AG09309 (cell line): ENCODE measurements at regions not wholly inside any gene's neighbourhood (a gene's known extent, or its start where the extent isn't known, plus 50 kb on each side); places are given as distances from the start of the nearest gene placed in this dataset.

ENCODE experiments used
- DNase-seq: peaks from one replicate; pipeline ENCODE4 v3.0.0-alpha.2; 2010; ENCODE audit warnings: low read depth
- H3K4me3 ChIP-seq: 2 replicates; pipeline ENCODE4 v1.5.1; 2011; ENCODE audit warnings: mild to moderate bottlenecking, low read depth, low read length, moderate library complexity; ENCODE audit not compliant: control insufficient read depth
- TF ChIP-seq, protein P1 (sequence below): IDR thresholded peaks from 2 replicates; pipeline ENCODE4 v1.5.1; 2011; ENCODE audit warnings: mild to moderate bottlenecking, low read depth, low read length, inconsistent platforms; ENCODE audit not compliant: insufficient read depth, control insufficient read depth; ENCODE audit errors: missing control alignments

GRCh38 chr5:97919719-97920118, 736.7 kb upstream of the RIOK2 start:
- no peak overlapping the region for H3K4me3 ChIP-seq
- DNase-seq, result no peak
- TF ChIP-seq, protein P1, sequence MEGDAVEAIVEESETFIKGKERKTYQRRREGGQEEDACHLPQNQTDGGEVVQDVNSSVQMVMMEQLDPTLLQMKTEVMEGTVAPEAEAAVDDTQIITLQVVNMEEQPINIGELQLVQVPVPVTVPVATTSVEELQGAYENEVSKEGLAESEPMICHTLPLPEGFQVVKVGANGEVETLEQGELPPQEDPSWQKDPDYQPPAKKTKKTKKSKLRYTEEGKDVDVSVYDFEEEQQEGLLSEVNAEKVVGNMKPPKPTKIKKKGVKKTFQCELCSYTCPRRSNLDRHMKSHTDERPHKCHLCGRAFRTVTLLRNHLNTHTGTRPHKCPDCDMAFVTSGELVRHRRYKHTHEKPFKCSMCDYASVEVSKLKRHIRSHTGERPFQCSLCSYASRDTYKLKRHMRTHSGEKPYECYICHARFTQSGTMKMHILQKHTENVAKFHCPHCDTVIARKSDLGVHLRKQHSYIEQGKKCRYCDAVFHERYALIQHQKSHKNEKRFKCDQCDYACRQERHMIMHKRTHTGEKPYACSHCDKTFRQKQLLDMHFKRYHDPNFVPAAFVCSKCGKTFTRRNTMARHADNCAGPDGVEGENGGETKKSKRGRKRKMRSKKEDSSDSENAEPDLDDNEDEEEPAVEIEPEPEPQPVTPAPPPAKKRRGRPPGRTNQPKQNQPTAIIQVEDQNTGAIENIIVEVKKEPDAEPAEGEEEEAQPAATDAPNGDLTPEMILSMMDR, result no peak

DNA sequence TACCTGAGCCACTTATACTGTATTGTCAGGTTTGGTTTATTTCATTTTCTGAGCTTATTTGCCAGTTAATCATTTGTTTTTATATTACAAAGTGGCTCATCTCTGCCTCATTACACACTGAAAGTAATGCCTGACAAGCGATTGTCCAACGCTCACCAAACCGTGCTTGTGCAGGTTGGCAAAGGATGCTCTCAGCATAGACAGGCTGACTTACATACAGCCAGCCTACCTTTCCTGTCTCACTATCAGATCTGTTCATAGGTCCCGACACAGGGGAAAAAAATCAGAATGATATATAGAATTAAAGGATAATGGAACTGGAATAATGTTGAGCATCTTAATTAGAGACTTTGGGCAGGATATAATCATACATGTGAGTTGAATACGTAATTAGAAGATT, 739.7 kb upstream of the RIOK2 start:
- H3K4me3 ChIP-seq, result no peak overlapping the region
- TF ChIP-seq, protein P1, result no peak
- DNase-seq, result no peak

DNA sequence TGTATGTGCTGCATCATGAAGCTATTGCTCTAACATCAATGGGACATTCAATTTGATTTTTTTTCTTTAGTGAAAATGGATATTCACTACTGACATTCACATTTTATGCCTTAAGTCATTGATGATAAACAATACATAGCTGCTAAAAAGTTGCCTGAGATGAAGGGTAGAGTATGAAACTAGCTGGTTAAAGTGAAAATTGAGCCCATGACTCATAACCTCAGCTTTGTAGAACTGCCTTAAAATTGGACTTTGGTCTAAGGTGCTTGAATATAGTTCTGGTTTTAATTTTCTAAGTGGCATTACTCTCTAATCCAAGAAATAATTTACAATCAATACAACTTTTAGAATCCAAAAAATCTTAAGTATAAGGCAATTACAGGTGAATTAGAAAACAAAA, 740.4 kb upstream of the RIOK2 start:
- no peak for DNase-seq
- TF ChIP-seq, protein P1, result no peak
- H3K4me3 ChIP-seq, result no peak overlapping the region

DNA sequence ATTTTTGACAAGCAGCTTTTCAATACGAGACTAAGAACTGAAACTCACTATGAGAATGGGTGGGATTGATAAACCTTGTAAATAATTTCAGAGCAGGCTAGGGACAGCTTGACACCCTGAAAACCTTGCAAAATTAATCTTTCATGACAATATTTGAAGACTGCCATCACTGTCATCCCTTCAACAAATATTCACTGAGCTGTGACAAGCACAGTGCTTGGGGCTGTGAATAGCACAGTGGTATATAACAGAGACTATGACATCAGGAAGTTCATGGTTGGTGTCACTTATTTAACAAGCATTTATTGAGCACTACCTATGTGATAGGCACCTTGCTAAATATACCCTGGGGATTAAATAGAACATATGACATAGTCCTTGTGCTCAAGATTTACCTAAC, 741.0 kb upstream of the RIOK2 start:
- TF ChIP-seq, protein P1, result no peak
- H3K4me3 ChIP-seq, result no peak overlapping the region
- no peak for DNase-seq

DNA sequence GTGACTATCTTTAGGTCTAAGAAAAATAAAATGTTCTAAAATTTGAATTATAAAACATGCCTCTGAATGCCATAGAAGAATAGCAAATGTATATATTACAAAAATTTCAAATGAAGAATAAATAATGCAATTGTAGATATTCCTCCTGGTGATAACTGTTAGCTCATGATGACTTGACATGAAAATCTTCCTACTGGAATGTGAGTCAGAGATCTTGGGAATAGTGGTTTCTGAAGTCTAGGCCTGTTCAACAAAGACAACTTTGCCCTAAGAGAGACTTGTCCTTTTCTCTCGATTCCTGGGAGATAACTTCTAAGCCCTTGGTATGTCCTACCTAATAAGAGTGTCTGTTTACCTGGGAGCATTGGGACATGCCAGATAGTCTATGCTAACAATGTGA, 746.3 kb upstream of the RIOK2 start:
- no peak overlapping the region for H3K4me3 ChIP-seq
- TF ChIP-seq, protein P1, result no peak
- no peak for DNase-seq

DNA sequence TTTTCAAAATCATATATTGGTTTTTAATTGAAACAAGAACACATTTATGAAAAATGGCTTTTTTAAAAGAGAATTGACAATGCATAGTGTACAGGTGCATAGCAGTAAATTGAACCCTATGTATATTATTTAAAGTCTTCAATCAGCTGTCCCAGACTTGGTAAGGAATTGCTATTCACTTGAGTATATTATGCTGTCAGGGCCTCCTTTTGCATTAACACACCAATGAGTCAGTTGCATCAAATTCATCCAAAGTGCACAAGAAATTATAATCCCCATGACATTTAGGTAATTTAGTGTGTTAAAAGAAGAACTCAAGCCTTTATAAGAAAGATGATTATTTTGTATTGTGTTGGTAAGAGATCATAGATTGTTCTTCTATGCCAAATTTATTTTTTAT, 748.8 kb upstream of the RIOK2 start:
- no peak for DNase-seq
- H3K4me3 ChIP-seq, result no peak overlapping the region
- TF ChIP-seq, protein P1, result no peak

DNA sequence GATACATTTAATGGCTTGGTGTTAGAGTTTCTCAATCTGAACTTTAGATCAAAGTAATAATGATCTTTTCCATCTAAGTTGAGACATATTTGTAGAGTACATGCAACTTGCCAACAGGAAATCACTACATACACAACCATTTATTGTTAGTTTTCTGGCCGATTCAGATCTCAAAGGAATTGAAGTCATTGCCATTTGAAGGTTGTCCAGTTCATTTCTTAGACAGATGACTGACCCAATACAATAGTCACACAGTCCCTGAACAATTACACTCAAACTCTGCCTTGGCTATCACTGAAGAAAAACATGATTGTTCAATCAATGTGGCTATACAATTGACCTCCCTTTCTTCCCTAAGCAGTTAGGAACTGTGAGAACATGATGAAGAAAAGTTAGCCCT, 753.2 kb upstream of the RIOK2 start:
- TF ChIP-seq, protein P1, result no peak
- no peak overlapping the region for H3K4me3 ChIP-seq
- no peak for DNase-seq
